ENCODE measurements at regions not wholly inside any gene's neighbourhood (a gene's known extent, or its start where the extent isn't known, plus 50 kb on each side); places are given as distances from the start of the nearest gene placed in this dataset.
A peak's percentile ranks its signal among the peaks of the same experiment; 100 is the strongest.

DNA sequence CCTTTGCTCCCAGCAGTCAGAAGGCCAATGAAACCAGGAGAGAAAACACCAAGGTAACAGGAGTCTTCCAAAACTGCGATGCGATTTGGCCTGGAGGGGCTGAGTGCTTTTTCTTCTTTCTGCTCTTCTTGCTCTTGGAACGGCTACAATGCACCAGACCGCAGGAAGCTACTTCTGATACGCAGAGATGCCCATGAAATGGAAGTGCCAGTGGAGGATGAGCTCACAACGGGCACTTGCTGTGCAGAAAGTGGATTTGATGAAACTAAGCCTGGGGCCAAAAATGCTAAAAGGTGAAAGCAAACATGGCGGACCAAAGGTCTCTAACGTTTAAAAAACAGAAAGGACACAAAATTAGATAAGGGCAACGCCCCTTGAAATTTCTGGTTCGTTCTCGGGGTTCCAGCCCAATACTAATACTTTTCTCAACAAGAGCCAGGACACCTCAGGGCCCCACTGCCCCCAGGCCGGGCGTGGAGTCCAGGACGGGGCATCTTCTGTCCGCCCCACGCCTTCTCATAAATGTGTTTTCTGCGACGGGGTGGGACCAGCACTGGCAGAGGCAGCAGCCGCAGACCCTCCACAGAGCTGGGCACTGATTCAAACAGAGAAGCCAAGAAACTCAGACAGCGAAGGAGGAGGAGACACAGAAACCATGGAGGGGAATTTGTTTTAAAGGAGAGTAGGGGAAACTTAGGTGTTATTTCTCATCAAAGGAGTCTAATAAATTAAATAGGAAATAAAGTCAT lies 101.3 kb downstream of the CRYAA start:
- no peak overlapping the region for H3K4me3 ChIP-seq (ENCODE audit: low read depth, low read length)
- no peak for DNase-seq (ENCODE audit: low read depth, low spot score)
- TF ChIP-seq, protein P1, sequence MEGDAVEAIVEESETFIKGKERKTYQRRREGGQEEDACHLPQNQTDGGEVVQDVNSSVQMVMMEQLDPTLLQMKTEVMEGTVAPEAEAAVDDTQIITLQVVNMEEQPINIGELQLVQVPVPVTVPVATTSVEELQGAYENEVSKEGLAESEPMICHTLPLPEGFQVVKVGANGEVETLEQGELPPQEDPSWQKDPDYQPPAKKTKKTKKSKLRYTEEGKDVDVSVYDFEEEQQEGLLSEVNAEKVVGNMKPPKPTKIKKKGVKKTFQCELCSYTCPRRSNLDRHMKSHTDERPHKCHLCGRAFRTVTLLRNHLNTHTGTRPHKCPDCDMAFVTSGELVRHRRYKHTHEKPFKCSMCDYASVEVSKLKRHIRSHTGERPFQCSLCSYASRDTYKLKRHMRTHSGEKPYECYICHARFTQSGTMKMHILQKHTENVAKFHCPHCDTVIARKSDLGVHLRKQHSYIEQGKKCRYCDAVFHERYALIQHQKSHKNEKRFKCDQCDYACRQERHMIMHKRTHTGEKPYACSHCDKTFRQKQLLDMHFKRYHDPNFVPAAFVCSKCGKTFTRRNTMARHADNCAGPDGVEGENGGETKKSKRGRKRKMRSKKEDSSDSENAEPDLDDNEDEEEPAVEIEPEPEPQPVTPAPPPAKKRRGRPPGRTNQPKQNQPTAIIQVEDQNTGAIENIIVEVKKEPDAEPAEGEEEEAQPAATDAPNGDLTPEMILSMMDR (IDR thresholded peaks at IDR 0.05; ENCODE audit: low read depth, low read length): no peak

DNA sequence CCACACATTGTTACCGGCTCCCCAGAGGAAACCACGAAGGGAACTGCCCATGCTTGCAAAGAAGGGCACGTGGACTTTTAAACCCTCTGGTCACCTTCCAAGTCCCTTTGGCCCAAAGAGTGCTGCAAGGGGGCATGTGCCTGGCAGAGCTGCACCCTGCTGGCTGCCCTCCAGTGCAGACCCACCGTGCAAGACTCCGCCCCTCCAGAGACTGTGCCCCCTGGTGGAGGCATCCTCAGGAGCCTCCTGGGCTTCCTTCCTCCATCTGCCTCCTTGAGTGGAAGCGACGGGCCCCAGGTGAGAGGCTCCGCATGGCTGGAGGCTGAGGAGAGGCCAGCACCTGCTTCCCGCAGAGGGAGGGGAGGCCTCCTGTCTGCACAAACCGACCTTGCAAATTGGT lies 100.6 kb downstream of the CRYAA start:
- no peak overlapping the region for H3K4me3 ChIP-seq (ENCODE audit: low read depth, low read length)
- no peak for DNase-seq (ENCODE audit: low read depth, low spot score)
- TF ChIP-seq, protein P1 (IDR thresholded peaks at IDR 0.05; ENCODE audit: low read depth, low read length): peak; percentile 35
- in situ Hi-C loops (cut with HindIII; ENCODE audit: low sequenced_read_pairs): no loop called here

More for the DNA sequence above, 101.3 kb downstream of the CRYAA start:
- in situ Hi-C loops (cut with HindIII; ENCODE audit: low sequenced_read_pairs): no loop called here

DNA sequence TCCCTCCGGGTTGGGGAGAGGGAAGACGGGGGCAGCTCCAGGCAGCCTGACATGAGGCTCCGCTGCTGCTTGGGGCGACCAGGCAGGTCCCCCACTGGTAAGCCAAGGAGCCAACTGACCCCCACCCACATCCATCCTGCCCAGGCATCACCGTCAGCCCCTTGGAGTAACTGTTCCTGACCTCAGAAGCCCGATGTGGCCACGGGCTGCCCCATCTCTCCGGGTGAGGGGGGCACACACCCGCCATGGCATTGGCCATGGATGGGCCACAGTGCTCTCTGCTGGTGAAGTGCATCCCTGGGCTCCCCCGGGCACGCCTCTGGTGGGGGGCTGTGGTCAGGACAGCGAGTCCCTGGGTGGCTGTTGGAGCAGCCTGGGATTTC lies 100.0 kb downstream of the CRYAA start:
- TF ChIP-seq, protein P1 (IDR thresholded peaks at IDR 0.05; ENCODE audit: low read depth, low read length): no peak
- no peak for DNase-seq (ENCODE audit: low read depth, low spot score)
- H3K4me3 ChIP-seq (ENCODE audit: low read depth, low read length): no peak overlapping the region
- in situ Hi-C loops (cut with HindIII; ENCODE audit: low sequenced_read_pairs): no loop called here

DNA sequence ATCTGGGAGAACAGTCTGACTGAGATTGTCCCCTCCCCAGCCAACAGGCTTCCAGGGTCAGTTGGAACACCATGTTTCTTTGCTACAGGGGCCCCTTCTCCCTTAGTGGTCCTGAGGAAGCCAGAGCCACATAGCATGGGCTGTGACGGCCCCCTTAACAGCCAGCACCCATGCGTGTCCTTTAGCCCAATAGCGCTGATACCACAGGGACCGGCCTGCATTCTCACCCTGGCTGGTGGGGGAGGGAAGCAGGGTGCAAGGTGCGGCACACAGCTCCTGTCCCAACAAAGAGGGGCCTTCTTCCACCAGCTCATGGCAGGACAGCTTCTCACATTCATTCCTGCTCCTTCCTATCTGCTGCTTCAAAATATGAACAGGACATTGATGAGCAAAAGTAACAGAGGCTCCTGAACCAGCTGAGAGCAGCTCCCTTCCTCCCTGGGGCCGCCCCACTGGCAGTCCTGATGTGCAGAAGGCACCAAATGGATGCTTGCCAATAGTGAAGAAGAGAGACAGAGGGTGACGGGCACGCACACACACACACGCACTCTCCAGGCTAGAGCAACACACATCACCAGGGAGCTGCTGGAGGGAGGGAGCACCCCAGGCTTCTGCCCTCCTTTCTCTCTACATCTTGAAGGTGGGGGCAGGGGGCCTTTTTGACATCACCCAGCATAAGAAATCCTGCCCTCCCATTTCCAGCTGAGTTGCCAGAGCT lies 99.4 kb downstream of the CRYAA start:
- TF ChIP-seq, protein P1 (IDR thresholded peaks at IDR 0.05; ENCODE audit: low read depth, low read length): no peak
- DNase-seq (ENCODE audit: low read depth, low spot score): no peak
- no peak overlapping the region for H3K4me3 ChIP-seq (ENCODE audit: low read depth, low read length)
- in situ Hi-C loops (cut with HindIII; ENCODE audit: low sequenced_read_pairs): no loop called here

DNA sequence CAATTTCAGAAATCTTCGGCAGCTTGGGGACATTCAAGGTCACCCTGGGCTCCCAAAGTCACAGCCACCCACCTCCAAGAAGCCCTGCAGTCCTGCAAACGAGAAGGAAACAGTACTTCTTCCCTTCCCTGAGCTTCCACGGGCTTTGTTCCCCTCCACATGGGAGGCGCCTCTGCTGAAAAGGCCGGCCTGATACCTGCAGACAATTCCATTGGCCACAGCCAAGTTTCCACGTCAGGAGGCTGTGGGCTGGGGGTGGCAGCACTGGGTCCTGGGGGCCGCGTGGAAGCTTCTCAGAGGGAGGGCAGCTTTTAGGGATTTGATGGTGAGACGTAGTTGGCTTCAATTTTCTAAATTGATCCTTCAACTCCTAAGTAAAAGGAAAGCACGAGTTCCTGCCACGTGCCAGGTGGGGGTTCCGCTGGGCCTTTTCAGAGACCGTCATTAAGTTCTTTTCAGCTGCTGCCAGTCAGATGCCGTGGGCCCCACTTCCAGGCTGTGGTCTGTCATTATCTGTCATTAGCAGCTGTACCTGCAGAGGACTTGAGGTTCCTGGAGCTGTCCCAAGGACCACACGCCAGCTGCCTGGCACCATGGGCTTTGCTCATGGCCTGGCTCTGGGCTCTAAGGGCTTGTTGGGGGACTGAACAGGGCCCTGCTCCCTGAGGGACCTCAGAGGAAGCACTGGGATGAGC lies 98.7 kb downstream of the CRYAA start:
- in situ Hi-C loops (cut with HindIII; ENCODE audit: low sequenced_read_pairs): no loop called here
- DNase-seq (ENCODE audit: low read depth, low spot score): no peak
- TF ChIP-seq, protein P1 (IDR thresholded peaks at IDR 0.05; ENCODE audit: low read depth, low read length): no peak
- no peak overlapping the region for H3K4me3 ChIP-seq (ENCODE audit: low read depth, low read length)

DNA sequence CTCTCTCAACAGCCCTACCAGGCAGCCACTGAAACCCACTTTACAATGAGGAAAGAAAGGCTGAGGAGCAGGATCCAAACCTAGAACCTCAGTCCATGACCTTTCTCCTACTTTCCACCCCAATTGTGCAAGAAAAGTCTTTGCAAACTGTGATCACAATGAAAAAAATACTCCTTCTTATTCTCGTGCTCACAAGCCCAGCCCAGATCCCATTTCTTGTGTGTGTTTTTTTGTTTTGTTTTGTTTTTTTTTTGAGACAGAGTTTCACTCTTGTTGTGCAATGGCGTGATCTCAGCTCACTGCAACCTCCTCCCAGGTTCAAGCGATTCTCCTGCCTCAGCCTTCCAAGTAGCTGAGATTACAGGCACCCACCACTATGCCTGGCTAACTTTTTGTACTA lies 97.7 kb downstream of the CRYAA start:
- no peak overlapping the region for H3K4me3 ChIP-seq (ENCODE audit: low read depth, low read length)
- in situ Hi-C loops (cut with HindIII; ENCODE audit: low sequenced_read_pairs): no loop called here
- no peak for DNase-seq (ENCODE audit: low read depth, low spot score)
- TF ChIP-seq, protein P1 (IDR thresholded peaks at IDR 0.05; ENCODE audit: low read depth, low read length): no peak

Measured in astrocyte of the spinal cord (primary cell).